A549 (cell line): ENCODE measurements at regions not wholly inside any gene's neighbourhood (a gene's known extent, or its start where the extent isn't known, plus 50 kb on each side); places are given as distances from the start of the nearest gene placed in this dataset.

Experiments used
- ATAC-seq, 2 experiments: fragments of 200-7000 bp in 1 of 2; fragments of >200 bp in 1 of 2; cut with Nextera tagmentation in 1 of 2; cut with Tn5 transposase in 1 of 2; 3 replicates each; pipeline versions ENCODE4 v1.8.0 to v1.9.1; 2018 to 2020; ENCODE audit warnings: mild to moderate bottlenecking in 1 of 2, moderate library complexity in 1 of 2
- CTCF ChIA-PET: fragments of 300-600 bp; sonication (Branson Sonifier 250); formaldehyde crosslinking; extraction: SDS; loops from one replicate; lab custom pipeline; 2021; ENCODE audit warnings: antibody characterized with exemption, inconsistent platforms; lab: Yijun Ruan, JAX
- POLR2A ChIA-PET: fragments of 350-600 bp; formaldehyde crosslinking; extraction: SDS; loops from one replicate; lab custom pipeline; 2021; ENCODE audit warnings: antibody characterized with exemption, inconsistent platforms; lab: Yijun Ruan, JAX
- DNase-seq, 2 experiments: peaks; one replicate each; pipeline versions ENCODE4 v3.0.0 to v3.0.0-alpha.2; 2011 to 2016; ENCODE audit warnings: low read depth in 1 of 2, low spot score in 1 of 2
- FAIRE-seq: peaks from 2 replicates; lab custom pipeline; 2011; peaks lifted over from hg19 to GRCh38; lab: Jason Lieb, UNC
- H3K27ac ChIP-seq, 2 experiments: fragments of >200 bp; sonication (Bioruptor Twin); formaldehyde crosslinking; 3 replicates each; pipeline ENCODE4 v1.5.1; 2016 to 2017
- H3K4me1 ChIP-seq: fragments of >200 bp; sonication (Bioruptor Twin); formaldehyde crosslinking; 3 replicates; pipeline ENCODE4 v1.6.1; 2016
- H3K4me2 ChIP-seq: fragments of >200 bp; sonication (Bioruptor Twin); formaldehyde crosslinking; 3 replicates; pipeline ENCODE4 v1.6.1; 2016
- H3K4me3 ChIP-seq: fragments of >200 bp; sonication (Bioruptor Twin); formaldehyde crosslinking; 3 replicates; pipeline ENCODE4 v1.5.1; 2016
- H3K9me3 ChIP-seq: fragments of >200 bp; sonication (Bioruptor Twin); formaldehyde crosslinking; 3 replicates; pipeline ENCODE4 v1.6.1; 2016
- CBX2 ChIP-seq: fragments of 200-600 bp; sonication (generic); IDR thresholded peaks from 2 replicates; pipeline ENCODE4 v1.6.1; 2016; ENCODE audit warnings: low read depth, mild to moderate bottlenecking, borderline replicate concordance
- CBX8 ChIP-seq: fragments of 200-600 bp; sonication (generic); IDR thresholded peaks from 2 replicates; pipeline ENCODE4 v1.6.1; 2016
- CHD2 ChIP-seq: fragments of 150-350 bp; IDR thresholded peaks from 2 replicates; pipeline ENCODE4 v1.6.1; 2014; ENCODE audit warnings: low read length; ENCODE audit not compliant: partially characterized antibody
- CHD4 ChIP-seq: fragments of 200-600 bp; sonication (generic); IDR thresholded peaks from 2 replicates; pipeline ENCODE4 v1.6.1; 2016; ENCODE audit warnings: antibody characterized with exemption, mild to moderate bottlenecking, borderline replicate concordance
- EHF ChIP-seq: fragments of 250-450 bp; sonication (Bioruptor Pico); IDR thresholded peaks from 2 replicates; pipeline ENCODE4 v1.5.0; 2020; ENCODE audit warnings: mild to moderate bottlenecking
- FOSL2 ChIP-seq, 2 experiments: fragments of 450-650 bp in 1 of 2; fragments of >200 bp in 1 of 2; sonication (Bioruptor Twin) in 1 of 2; formaldehyde crosslinking; IDR thresholded peaks; 2 replicates each; pipeline versions ENCODE4 v1.5.0 to v1.6.1; 2016 to 2020; ENCODE audit warnings: mild to moderate bottlenecking in 1 of 2, moderate library complexity in 1 of 2
- GATA3 ChIP-seq: IDR thresholded peaks from 2 replicates; pipeline ENCODE4 v1.6.1; 2012; ENCODE audit warnings: borderline replicate concordance
- HDAC2 ChIP-seq: fragments of 200-600 bp; sonication (generic); IDR thresholded peaks from 2 replicates; pipeline ENCODE4 v1.6.1; 2016
- HEYL ChIP-seq: fragments of 250-450 bp; sonication (Bioruptor Pico); IDR thresholded peaks from 2 replicates; pipeline ENCODE4 v1.8.0; 2021; ENCODE audit warnings: mild to moderate bottlenecking, moderate library complexity
- HOXA7 ChIP-seq: fragments of 250-450 bp; sonication (Bioruptor Pico); IDR thresholded peaks from 2 replicates; pipeline ENCODE4 v1.5.0; 2020; ENCODE audit warnings: mild to moderate bottlenecking, moderate library complexity
- HOXB13 ChIP-seq: fragments of 250-450 bp; sonication (Bioruptor Pico); IDR thresholded peaks from 2 replicates; pipeline ENCODE4 v1.5.0; 2020; ENCODE audit warnings: low read depth, mild to moderate bottlenecking, moderate library complexity
- KDM1A ChIP-seq: fragments of 200-600 bp; sonication (generic); IDR thresholded peaks from 2 replicates; pipeline ENCODE4 v1.6.1; 2016; ENCODE audit warnings: low read depth, mild to moderate bottlenecking
- MAFK ChIP-seq: fragments of 450-650 bp; IDR thresholded peaks from 2 replicates; pipeline ENCODE4 v1.6.1; 2014; ENCODE audit not compliant: partially characterized antibody
- MAZ ChIP-seq: fragments of 150-350 bp; IDR thresholded peaks from 2 replicates; pipeline ENCODE4 v1.6.1; 2014; ENCODE audit warnings: antibody characterized with exemption, low read depth, low read length, borderline replicate concordance
- MYC ChIP-seq: IDR thresholded peaks from 2 replicates; pipeline ENCODE4 v1.6.1; 2012; ENCODE audit warnings: mild to moderate bottlenecking, inconsistent platforms, low read length, improper control_type of control experiment, borderline replicate concordance
- NPAS2 ChIP-seq: fragments of 250-450 bp; sonication (Bioruptor Pico); IDR thresholded peaks from 2 replicates; pipeline ENCODE4 v1.8.0; 2022; ENCODE audit warnings: mild to moderate bottlenecking, moderate library complexity, borderline replicate concordance
- NR3C1 ChIP-seq: fragments of >200 bp; sonication (Bioruptor Twin); formaldehyde crosslinking; IDR thresholded peaks from 3 replicates; pipeline ENCODE4 v1.6.1; 2017
- PHF8 ChIP-seq: fragments of 200-600 bp; sonication (generic); IDR thresholded peaks from 2 replicates; pipeline ENCODE4 v1.6.1; 2016; ENCODE audit warnings: low read depth, mild to moderate bottlenecking, antibody characterized with exemption, moderate library complexity, borderline replicate concordance
- POLR2AphosphoS2 ChIP-seq: conservative IDR thresholded peaks from 2 replicates; pipeline ENCODE4 v1.6.1; 2012; ENCODE audit warnings: low read length, improper control_type of control experiment, inconsistent platforms
- RCOR1 ChIP-seq: fragments of 150-350 bp; IDR thresholded peaks from 2 replicates; pipeline ENCODE4 v1.6.1; 2014; ENCODE audit warnings: antibody characterized with exemption, low read length, low read depth
- RFX5 ChIP-seq: fragments of 450-650 bp; IDR thresholded peaks from 2 replicates; pipeline ENCODE4 v1.7.1; 2014; ENCODE audit warnings: antibody characterized with exemption, mild to moderate bottlenecking, moderate library complexity
- RNF2 ChIP-seq: fragments of 200-600 bp; sonication (generic); IDR thresholded peaks from 2 replicates; pipeline ENCODE4 v1.6.1; 2016; ENCODE audit warnings: low read depth, mild to moderate bottlenecking, antibody characterized with exemption, moderate library complexity, borderline replicate concordance
- SREBF2 ChIP-seq: fragments of 450-650 bp; IDR thresholded peaks from 2 replicates; pipeline ENCODE4 v1.6.1; 2014; ENCODE audit warnings: mild to moderate bottlenecking, moderate library complexity
- TFCP2L1 ChIP-seq: fragments of 250-450 bp; sonication (Bioruptor Pico); IDR thresholded peaks from 2 replicates; pipeline ENCODE4 v1.5.0; 2021; ENCODE audit warnings: mild to moderate bottlenecking
- TP53 ChIP-seq: fragments of 250-450 bp; sonication (Bioruptor Pico); IDR thresholded peaks from 2 replicates; pipeline ENCODE4 v1.5.0; 2021; ENCODE audit warnings: mild to moderate bottlenecking, moderate library complexity
- ZFP36 ChIP-seq: fragments of 450-650 bp; IDR thresholded peaks from 2 replicates; pipeline ENCODE4 v1.6.1; 2014; ENCODE audit warnings: borderline replicate concordance; ENCODE audit not compliant: partially characterized antibody
- ZSCAN20 ChIP-seq: fragments of 250-450 bp; sonication (Bioruptor Pico); IDR thresholded peaks from 2 replicates; pipeline ENCODE4 v1.8.0; 2022; ENCODE audit warnings: mild to moderate bottlenecking, moderate library complexity
- WGBS: methylation state at CpG from one replicate; pipeline ENCODE4 v1.1.6; 2017; ENCODE audit errors: missing lambda C conversion rate; 5-methylcytosine and 5-hydroxymethylcytosine counted together
- TF ChIP-seq, protein P1 (sequence below): fragments of 250-450 bp; sonication (Bioruptor Pico); IDR thresholded peaks from 2 replicates; pipeline ENCODE4 v1.5.0; 2020; ENCODE audit warnings: low read depth, mild to moderate bottlenecking, moderate library complexity
- TF ChIP-seq, protein P2 (sequence below): fragments of >200 bp; sonication (Bioruptor Twin); formaldehyde crosslinking; IDR thresholded peaks from 2 replicates; pipeline ENCODE4 v1.6.1; 2016
- TF ChIP-seq, protein P3 (sequence below): IDR thresholded peaks from 2 replicates; pipeline ENCODE4 v1.6.1; 2012; ENCODE audit warnings: low read depth, borderline replicate concordance
- TF ChIP-seq, protein P4 (sequence below): IDR thresholded peaks from 2 replicates; pipeline ENCODE4 v1.6.1; 2012

DNA sequence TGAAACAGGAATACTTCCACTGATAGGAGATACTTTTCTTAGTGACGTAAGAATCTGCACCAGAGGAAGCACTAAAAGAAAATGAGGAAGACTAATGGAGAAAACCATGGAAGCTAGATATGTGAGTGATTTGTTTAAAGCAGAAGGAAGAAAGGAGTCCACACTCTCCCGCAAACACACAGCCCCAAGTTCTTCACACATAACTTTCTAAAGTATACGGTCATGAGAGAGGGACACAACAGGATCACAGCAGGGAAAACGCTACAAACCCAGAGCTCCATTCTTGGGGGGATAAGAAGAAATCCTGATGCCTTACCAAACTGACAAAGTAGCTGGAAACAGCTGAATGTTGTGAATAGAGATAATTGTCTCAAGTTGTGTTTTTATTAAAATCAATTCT is 222.2 kb upstream of the TMEM161B start:
- H3K9me3 ChIP-seq = no peaks in the 10 kb centered on the region
- H3K4me2 ChIP-seq = no peak overlapping the region
- TF ChIP-seq, protein P1, sequence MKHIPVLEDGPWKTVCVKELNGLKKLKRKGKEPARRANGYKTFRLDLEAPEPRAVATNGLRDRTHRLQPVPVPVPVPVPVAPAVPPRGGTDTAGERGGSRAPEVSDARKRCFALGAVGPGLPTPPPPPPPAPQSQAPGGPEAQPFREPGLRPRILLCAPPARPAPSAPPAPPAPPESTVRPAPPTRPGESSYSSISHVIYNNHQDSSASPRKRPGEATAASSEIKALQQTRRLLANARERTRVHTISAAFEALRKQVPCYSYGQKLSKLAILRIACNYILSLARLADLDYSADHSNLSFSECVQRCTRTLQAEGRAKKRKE (CRISPR knock-in tag) = no peak
- TF ChIP-seq CBX2 (no peak), POLR2AphosphoS2 (no peak), KDM1A (no peak), ZSCAN20 (CRISPR knock-in tag) (no peak), HOXB13 (CRISPR knock-in tag) (no peak)
- TF ChIP-seq, protein P2, sequence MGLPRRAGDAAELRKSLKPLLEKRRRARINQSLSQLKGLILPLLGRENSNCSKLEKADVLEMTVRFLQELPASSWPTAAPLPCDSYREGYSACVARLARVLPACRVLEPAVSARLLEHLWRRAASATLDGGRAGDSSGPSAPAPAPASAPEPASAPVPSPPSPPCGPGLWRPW = no peak
- no peak overlapping the region for H3K27ac ChIP-seq
- 28% methylated on average over 4 of the region's 4 CpGs for WGBS
- ATAC-seq = no peak
- no peak overlapping the region for H3K4me3 ChIP-seq
- FAIRE-seq = no peak
- H3K4me1 ChIP-seq = no peaks in the 10 kb centered on the region
- ChIA-PET POLR2A (no interaction called here), CTCF (no interaction called here)
- DNase-seq = no peak

DNA sequence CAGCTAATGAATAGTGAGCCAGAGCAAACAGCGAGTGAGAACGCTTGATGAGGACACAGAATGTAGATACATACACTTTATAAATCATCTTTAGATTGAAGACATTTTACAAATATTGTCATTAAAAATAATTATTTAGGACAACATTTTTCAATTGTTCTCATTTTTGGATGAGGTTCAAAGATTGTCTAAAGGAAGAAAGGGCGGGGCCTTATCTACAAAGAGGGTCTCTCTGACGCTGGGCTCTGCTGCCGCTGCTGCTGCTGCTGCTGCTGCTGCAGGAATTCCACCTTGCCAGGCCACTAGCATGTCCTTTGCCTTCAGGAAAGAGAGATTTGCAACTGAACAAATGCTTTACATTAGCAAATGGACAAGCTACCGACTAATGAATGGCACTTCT is 220.7 kb upstream of the TMEM161B start:
- no peaks in the 10 kb centered on the region for H3K4me1 ChIP-seq
- TF ChIP-seq PHF8 (no peak), ZSCAN20 (CRISPR knock-in tag) (no peak), RNF2 (no peak), FOSL2 (IDR thresholded peaks at IDR 0.05) (no peak), FOSL2 (CRISPR knock-in tag; IDR thresholded peaks at IDR 0.05) (no peak), GATA3 (no peak), CBX2 (no peak), KDM1A (no peak), CHD2 (no peak), CHD4 (no peak), SREBF2 (no peak), NR3C1 (no peak), CBX8 (no peak), RCOR1 (no peak), RFX5 (no peak), MAZ (no peak), HOXA7 (CRISPR knock-in tag) (no peak), ZFP36 (no peak)
- TF ChIP-seq, protein P3, sequence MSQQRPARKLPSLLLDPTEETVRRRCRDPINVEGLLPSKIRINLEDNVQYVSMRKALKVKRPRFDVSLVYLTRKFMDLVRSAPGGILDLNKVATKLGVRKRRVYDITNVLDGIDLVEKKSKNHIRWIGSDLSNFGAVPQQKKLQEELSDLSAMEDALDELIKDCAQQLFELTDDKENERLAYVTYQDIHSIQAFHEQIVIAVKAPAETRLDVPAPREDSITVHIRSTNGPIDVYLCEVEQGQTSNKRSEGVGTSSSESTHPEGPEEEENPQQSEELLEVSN = no peak
- TF ChIP-seq, protein P2 = no peak
- TF ChIP-seq, protein P4, sequence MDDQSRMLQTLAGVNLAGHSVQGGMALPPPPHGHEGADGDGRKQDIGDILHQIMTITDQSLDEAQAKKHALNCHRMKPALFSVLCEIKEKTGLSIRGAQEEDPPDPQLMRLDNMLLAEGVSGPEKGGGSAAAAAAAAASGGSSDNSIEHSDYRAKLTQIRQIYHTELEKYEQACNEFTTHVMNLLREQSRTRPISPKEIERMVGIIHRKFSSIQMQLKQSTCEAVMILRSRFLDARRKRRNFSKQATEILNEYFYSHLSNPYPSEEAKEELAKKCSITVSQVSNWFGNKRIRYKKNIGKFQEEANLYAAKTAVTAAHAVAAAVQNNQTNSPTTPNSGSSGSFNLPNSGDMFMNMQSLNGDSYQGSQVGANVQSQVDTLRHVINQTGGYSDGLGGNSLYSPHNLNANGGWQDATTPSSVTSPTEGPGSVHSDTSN = no peak
- no peaks in the 10 kb centered on the region for H3K9me3 ChIP-seq
- FAIRE-seq = no peak
- ChIA-PET CTCF (interaction anchor here (0.9 kb wide), 1 partner anchor 83 kb away, joined by 3 read pairs; no protein-coding TSS in a partner anchor), POLR2A (no interaction called here)
- 36% methylated on average over 6 of the region's 6 CpGs for WGBS
- no peak overlapping the region for H3K27ac ChIP-seq
- no peak for DNase-seq
- H3K4me3 ChIP-seq = no peak overlapping the region
- ATAC-seq = no peak
- no peak overlapping the region for H3K4me2 ChIP-seq

DNA sequence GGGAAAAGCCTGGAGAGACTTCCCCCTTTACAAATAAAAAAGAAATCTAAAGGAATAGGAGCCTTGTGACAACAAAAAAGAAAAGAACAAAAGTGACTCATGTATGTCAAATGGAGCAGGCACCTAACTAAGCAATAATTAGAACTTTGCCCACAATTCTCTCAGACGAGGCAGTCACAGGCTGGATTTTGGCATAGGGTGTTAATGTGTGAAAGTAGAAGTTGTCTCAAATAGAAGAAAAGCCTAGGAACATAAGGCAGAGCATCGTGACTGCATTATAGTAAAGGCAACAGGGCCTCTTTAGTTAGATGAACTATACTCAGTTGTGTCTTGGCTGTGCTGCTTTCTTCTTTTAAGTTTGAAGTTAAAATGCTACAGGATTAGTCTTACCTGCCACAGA is 219.9 kb upstream of the TMEM161B start:
- H3K4me2 ChIP-seq = no peak overlapping the region
- TF ChIP-seq EHF (no peak), TFCP2L1 (no peak), SREBF2 (no peak), HEYL (no peak), HDAC2 (no peak), TP53 (CRISPR knock-in tag) (no peak), MYC (no peak), MAFK (no peak), NPAS2 (CRISPR knock-in tag) (no peak), RNF2 (no peak)
- TF ChIP-seq, all 56 proteins: peak for 0
- ChIA-PET POLR2A (no interaction called here), CTCF (no interaction called here)
- ATAC-seq (no peak), DNase-seq (no peak), FAIRE-seq (no peak)
- no peaks in the 10 kb centered on the region for H3K9me3 ChIP-seq
- H3K27ac ChIP-seq = no peak overlapping the region
- H3K4me3 ChIP-seq = no peak overlapping the region
- WGBS = 5% methylated on average over 2 of the region's 2 CpGs
- no peaks in the 10 kb centered on the region for H3K4me1 ChIP-seq
